H1 (cell line): ENCODE measurements at regions not wholly inside any gene's neighbourhood (a gene's known extent, or its start where the extent isn't known, plus 50 kb on each side); places are given as distances from the start of the nearest gene placed in this dataset.

Experiments used
- CHD7 ChIP-seq: fragments of 300-600 bp; sonication (generic); IDR thresholded peaks from 2 replicates; pipeline ENCODE4 v1.7.1; 2012; ENCODE audit warnings: low read length, moderate library complexity, mild to moderate bottlenecking, inconsistent platforms; ENCODE audit not compliant: insufficient replicate concordance
- CREB1 ChIP-seq: IDR thresholded peaks from 2 replicates; pipeline ENCODE4 v1.6.1; 2012; ENCODE audit warnings: inconsistent platforms
- HDAC6 ChIP-seq: IDR thresholded peaks from one replicate; pipeline ENCODE4 v1.7.1; 2012; ENCODE audit warnings: low read depth, mild to moderate bottlenecking, inconsistent platforms, low read length, moderate library complexity

GRCh38 chr3:34924961-34925360 lies 714.4 kb upstream of the ARPP21 start (continued):
- no peak for TF ChIP-seq CHD7
- no peak for TF ChIP-seq CREB1
- TF ChIP-seq HDAC6 = no peak
